Cerebellar cortex (tissue), 1 donor: ENCODE measurements at regions not wholly inside any gene's neighbourhood (a gene's known extent, or its start where the extent isn't known, plus 50 kb on each side); places are given as distances from the start of the nearest gene placed in this dataset.

Experiments
- DNase-seq: peaks from one replicate; pipeline ENCODE4 v3.0.0-alpha.2; 2015; ENCODE audit warnings: low spot score

GRCh38 chr11:105232021-105232420, 92.5 kb upstream of the CARD18 start:
- DNase-seq: no peak

- no peak for DNase-seq
These were observed 91.0 kb upstream of the CARD18 start for GRCh38 chr11:105230586-105230985.

- DNase-seq: no peak
These were observed 90.2 kb upstream of the CARD18 start for GRCh38 chr11:105229761-105230160.

- DNase-seq: no peak
These were observed 89.7 kb upstream of the CARD18 start for GRCh38 chr11:105229257-105229656.

- DNase-seq: no peak
These were observed 87.8 kb upstream of the CARD18 start for GRCh38 chr11:105227363-105227762.

- no peak for DNase-seq
These were observed 87.2 kb upstream of the CARD18 start for GRCh38 chr11:105226766-105227165.

- no peak for DNase-seq
These were observed 86.5 kb upstream of the CARD18 start for GRCh38 chr11:105226091-105226490.

GRCh38 chr11:105224482-105225253, 85.1 kb upstream of the CARD18 start:
- DNase-seq: no peak

- no peak for DNase-seq
These were observed 80.6 kb upstream of the CARD18 start for GRCh38 chr11:105220121-105220520.

- no peak for DNase-seq
These were observed 80.1 kb upstream of the CARD18 start for GRCh38 chr11:105219670-105220069.

- no peak for DNase-seq
These were observed 79.7 kb upstream of the CARD18 start for GRCh38 chr11:105219269-105219668.

- DNase-seq: no peak
These were observed 76.0 kb upstream of the CARD18 start for GRCh38 chr11:105215528-105215927.

- DNase-seq: no peak
These were observed 72.4 kb upstream of the CARD18 start for GRCh38 chr11:105211806-105212554.

GRCh38 chr11:105208019-105208418, 68.5 kb upstream of the CARD18 start:
- no peak for DNase-seq

GRCh38 chr11:105206633-105207032, 67.1 kb upstream of the CARD18 start:
- DNase-seq: no peak

- no peak for DNase-seq
These were observed 65.1 kb upstream of the CARD18 start for GRCh38 chr11:105204636-105205035.

GRCh38 chr11:105203569-105204240, 64.1 kb upstream of the CARD18 start:
- no peak for DNase-seq

GRCh38 chr11:105202844-105203548, 63.4 kb upstream of the CARD18 start:
- no peak for DNase-seq

- DNase-seq: no peak
These were observed 62.9 kb upstream of the CARD18 start for GRCh38 chr11:105202422-105202821.

- DNase-seq: no peak
These were observed 61.6 kb upstream of the CARD18 start for GRCh38 chr11:105201166-105201565.

GRCh38 chr11:105197071-105197815, 57.7 kb upstream of the CARD18 start:
- DNase-seq: no peak

- no peak for DNase-seq
These were observed 53.7 kb upstream of the CARD18 start for GRCh38 chr11:105193260-105193659.
